Uterus (tissue), 2 donors: ENCODE measurements at regions not wholly inside any gene's neighbourhood (a gene's known extent, or its start where the extent isn't known, plus 50 kb on each side); places are given as distances from the start of the nearest gene placed in this dataset.

Experiments
- CTCF ChIP-seq, 4 experiments: fragments of 200-600 bp in 2 of 4; fragments of 450-650 bp in 2 of 4; sonication (generic) in 2 of 4; IDR thresholded peaks; one replicate each; pipeline ENCODE4 v1.5.1; 2016 to 2019; ENCODE audit warnings: antibody characterized with exemption in 4 of 4, mild to moderate bottlenecking in 2 of 4, moderate library complexity in 1 of 4
- POLR2A ChIP-seq, 2 donors: fragments of 450-650 bp; IDR thresholded peaks; one replicate each; pipeline ENCODE4 v1.6.1; 2016; ENCODE audit warnings: antibody characterized with exemption in 2 of 2, mild to moderate bottlenecking in 1 of 2, moderate library complexity in 1 of 2

GRCh38 chr7:20963556-20964280 lies 177.0 kb upstream of the SP8 start:
- no peak for TF ChIP-seq CTCF (IDR thresholded peaks at IDR 0.05)
- TF ChIP-seq POLR2A (IDR thresholded peaks at IDR 0.05) = no peak
